ENCODE measurements at regions not wholly inside any gene's neighbourhood (a gene's known extent, or its start where the extent isn't known, plus 50 kb on each side); places are given as distances from the start of the nearest gene placed in this dataset.
"Not testable (repeated sequence)": the region's sequence is repeated elsewhere in the genome, so short reads cannot be mapped to it uniquely, and the experiment has no call there.

DNA sequence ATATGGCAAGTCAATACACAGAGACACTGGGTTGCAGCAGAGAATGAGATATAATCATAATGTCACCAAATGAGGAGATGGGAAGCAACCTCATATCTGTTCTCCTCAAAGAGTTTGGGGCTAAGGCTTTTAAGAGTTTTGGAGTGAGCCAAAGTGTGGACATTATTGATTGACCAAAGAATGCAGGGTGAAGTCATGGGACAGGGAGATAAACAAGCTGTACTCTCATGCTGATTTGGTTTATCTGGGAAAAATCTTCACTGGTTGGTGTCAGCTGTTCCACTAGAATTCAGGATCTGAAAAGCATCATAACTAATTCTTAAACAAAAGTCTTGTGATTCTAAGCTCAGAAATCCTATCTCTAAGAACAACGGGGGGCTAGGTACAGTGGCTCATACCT, 585.9 kb upstream of the NRP1 start:
- no peaks in the 10 kb centered on the region for H3K9me3 Mint-ChIP-seq
- ATAC-seq: no peak

DNA sequence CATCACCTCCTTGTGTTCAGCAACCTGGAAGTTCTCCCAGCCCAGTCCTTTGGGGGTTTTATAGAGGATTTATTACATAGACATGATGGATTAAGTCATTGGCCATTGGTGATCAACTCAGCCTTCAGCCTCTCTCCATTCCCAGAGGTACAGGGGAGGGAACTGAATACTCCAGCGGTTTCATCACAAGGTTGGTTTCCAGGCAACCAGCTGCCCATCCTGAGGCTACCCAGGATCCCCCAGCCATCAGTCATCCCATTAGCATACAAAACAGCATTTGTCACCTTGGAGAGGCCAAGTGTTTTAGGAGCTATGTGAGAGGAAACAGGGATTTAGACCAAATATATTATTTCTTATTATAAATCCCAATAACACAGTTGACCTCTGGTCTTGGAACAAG, 584.8 kb upstream of the NRP1 start:
- H3K4me1 Mint-ChIP-seq (ENCODE audit: low read depth): no peaks in the 10 kb centered on the region
- ATAC-seq: no peak

More for the DNA sequence above, 585.9 kb upstream of the NRP1 start:
- Mint-ChIP-seq H3K4me3 (no peak overlapping the region), H3K4me1 (ENCODE audit: low read depth) (no peaks in the 10 kb centered on the region), H3K36me3 (ENCODE audit: insufficient read depth) (no peaks in the 10 kb centered on the region), H3K27me3 (ENCODE audit: low read depth) (peaks cover 9% of the 10 kb centered on the region)
- DNase-seq: no peak

DNA sequence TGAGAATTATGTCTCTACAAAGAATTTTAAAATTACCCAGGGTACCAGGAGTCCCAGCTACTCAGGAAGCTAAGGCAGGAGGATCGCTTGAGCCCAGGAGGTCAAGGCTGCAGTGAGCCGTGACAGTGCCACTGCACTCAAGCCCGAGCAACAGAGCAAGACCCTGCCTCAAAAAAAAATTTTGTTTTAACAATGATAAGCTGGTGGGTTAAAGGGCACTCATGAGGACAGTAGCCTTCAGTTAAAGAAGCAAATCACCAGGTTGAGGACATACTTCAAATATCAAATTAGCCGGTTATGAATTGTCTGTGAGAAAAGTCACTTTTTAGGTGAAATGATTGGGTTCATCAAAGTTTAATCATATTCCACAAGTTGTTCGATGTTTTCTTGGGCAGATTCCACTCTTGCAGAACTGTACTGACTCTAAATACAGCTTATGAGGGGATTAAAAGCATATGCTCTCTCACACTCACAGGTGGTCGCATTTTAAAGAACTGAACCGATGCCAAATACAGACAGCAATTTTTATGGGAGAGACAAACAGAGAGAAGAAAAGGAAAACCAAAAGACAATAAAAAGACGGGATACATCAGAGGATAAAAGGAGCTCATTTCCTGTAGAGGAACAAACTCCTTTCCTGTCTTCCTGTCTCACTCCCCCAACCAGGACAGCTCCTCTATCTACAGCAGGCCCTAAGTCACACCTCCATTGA, 582.8 kb upstream of the NRP1 start:
- H3K27me3 Mint-ChIP-seq (ENCODE audit: low read depth): peaks cover 10% of the 10 kb centered on the region
- ATAC-seq: no peak

More for the DNA sequence above, 584.8 kb upstream of the NRP1 start:
- peaks cover 11% of the 10 kb centered on the region for H3K27me3 Mint-ChIP-seq (ENCODE audit: low read depth)
- no peak overlapping the region for H3K4me3 Mint-ChIP-seq
- no peaks in the 10 kb centered on the region for H3K9me3 Mint-ChIP-seq
- DNase-seq: no peak
- H3K36me3 Mint-ChIP-seq (ENCODE audit: insufficient read depth): no peaks in the 10 kb centered on the region

DNA sequence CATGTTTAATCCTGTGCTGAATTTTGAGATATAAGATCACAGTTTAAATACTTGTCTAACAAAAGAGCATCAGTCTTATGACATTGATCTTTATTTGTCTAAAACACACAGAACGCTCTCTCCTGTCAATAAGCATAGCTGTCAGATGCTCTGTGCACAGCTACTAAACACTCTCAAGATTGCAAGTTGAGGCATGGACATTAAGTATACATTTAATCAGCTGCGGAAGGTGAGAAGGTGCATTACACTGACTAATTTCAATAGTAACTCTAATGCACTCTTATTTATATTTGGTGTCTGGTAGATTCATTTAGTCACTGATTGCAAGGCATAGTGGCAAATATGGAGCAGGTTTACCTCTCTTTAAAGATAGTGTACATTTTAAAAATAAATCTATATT, 580.3 kb upstream of the NRP1 start:
- no peaks in the 10 kb centered on the region for H3K36me3 Mint-ChIP-seq (ENCODE audit: insufficient read depth)
- ATAC-seq: no peak
- H3K9me3 Mint-ChIP-seq: no peaks in the 10 kb centered on the region
- no peak overlapping the region for H3K4me3 Mint-ChIP-seq
- H3K27me3 Mint-ChIP-seq (ENCODE audit: low read depth): peaks cover 13% of the 10 kb centered on the region
- DNase-seq: no peak
- no peaks in the 10 kb centered on the region for H3K4me1 Mint-ChIP-seq (ENCODE audit: low read depth)

More for the DNA sequence above, 582.8 kb upstream of the NRP1 start:
- Mint-ChIP-seq H3K9me3 (no peaks in the 10 kb centered on the region), H3K4me1 (ENCODE audit: low read depth) (no peaks in the 10 kb centered on the region), H3K36me3 (ENCODE audit: insufficient read depth) (no peaks in the 10 kb centered on the region), H3K4me3 (no peak overlapping the region)
- no peak for DNase-seq

DNA sequence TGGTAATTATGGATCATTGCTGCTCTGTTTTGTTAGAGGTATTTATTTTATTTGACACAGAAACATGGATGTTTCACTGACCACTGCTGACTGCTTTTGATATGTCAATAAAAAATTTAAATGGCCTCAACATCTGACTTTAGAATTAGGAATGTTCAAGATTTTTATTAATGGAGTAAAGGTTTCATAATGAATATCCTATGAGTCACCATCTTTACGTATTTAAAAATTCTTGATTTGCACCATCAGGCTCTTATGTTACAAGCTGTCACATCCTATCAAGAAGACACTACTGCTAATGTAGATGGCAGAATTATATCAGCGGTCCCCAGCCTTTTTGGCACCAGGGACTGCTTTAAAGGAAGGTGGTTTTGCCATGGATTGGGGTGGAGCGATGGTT, 578.7 kb upstream of the NRP1 start:
- H3K4me3 Mint-ChIP-seq: no peak overlapping the region
- H3K9me3 Mint-ChIP-seq: no peaks in the 10 kb centered on the region
- DNase-seq (no peak), ATAC-seq (no peak)
- peaks cover 10% of the 10 kb centered on the region for H3K27me3 Mint-ChIP-seq (ENCODE audit: low read depth)
- no peaks in the 10 kb centered on the region for H3K36me3 Mint-ChIP-seq (ENCODE audit: insufficient read depth)
- H3K4me1 Mint-ChIP-seq (ENCODE audit: low read depth): no peaks in the 10 kb centered on the region

DNA sequence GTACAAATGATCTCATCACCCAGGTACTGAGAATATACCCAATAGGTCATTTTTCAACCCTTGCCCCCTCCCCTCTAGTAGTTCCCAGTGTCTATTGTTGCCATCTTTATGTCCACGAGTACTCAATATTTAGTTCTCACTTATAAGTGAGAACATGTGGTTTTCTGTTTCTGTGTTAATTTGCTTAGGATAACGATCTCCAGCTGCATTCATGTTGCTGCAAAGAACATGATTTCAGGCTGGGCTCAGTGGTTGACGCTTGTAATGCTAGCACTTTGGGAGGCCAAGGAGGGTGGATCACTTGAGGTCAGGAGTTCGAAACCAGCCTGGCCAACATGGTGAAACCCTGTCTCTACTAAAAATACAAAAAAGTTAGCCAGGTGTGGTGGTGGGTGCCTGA, 575.0 kb upstream of the NRP1 start:
- H3K27me3 Mint-ChIP-seq (ENCODE audit: low read depth); ATAC-seq; H3K9me3 Mint-ChIP-seq; H3K4me3 Mint-ChIP-seq; H3K4me1 Mint-ChIP-seq (ENCODE audit: low read depth); H3K36me3 Mint-ChIP-seq (ENCODE audit: insufficient read depth); DNase-seq: not testable (repeated sequence)

DNA sequence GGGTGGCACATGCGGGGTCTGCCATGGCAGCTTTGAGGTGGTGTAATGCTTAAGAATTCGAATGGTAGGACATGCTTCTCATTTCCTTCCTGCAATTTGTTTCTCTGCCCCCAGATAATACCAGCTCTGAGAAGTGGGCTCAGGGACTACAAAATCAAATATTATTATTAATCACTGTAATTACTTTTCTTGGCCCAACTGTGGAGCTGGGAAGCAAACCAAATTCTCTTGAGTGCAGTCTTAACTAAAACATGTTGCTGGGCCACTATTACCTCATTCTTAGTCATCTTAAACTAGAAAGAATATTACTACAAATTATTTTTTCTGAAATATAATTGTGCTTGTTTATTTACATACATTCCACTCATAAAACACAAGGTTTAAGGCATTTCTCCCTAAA, 566.7 kb upstream of the NRP1 start:
- DNase-seq (no peak), ATAC-seq (no peak)
- Mint-ChIP-seq H3K9me3 (no peaks in the 10 kb centered on the region), H3K4me1 (ENCODE audit: low read depth) (no peaks in the 10 kb centered on the region), H3K36me3 (ENCODE audit: insufficient read depth) (no peaks in the 10 kb centered on the region), H3K27me3 (ENCODE audit: low read depth) (peaks cover 3% of the 10 kb centered on the region), H3K4me3 (no peak overlapping the region)

DNA sequence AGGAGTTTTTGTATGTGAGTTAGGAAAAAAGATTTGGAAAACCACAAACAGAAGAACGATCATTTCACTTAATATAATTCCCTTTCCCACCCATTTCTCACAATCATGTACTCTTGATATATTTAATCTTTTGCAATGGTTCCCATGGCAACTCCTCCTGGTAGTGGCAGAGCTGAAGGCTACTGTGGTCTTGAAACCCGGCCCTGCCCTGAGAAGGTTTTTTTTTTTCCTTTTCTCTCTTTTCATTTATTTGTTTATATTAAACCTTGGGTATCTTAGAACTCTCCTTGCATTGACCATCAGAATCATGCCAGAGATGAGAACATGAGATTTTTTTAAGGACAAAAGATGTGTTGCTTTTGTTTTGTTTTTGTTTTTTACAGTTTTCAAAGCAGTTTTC, 566.1 kb upstream of the NRP1 start:
- Mint-ChIP-seq H3K4me3 (no peak overlapping the region), H3K27me3 (ENCODE audit: low read depth) (peaks cover 3% of the 10 kb centered on the region), H3K36me3 (ENCODE audit: insufficient read depth) (no peaks in the 10 kb centered on the region), H3K4me1 (ENCODE audit: low read depth) (no peaks in the 10 kb centered on the region), H3K9me3 (no peaks in the 10 kb centered on the region)
- ATAC-seq: no peak
- no peak for DNase-seq

DNA sequence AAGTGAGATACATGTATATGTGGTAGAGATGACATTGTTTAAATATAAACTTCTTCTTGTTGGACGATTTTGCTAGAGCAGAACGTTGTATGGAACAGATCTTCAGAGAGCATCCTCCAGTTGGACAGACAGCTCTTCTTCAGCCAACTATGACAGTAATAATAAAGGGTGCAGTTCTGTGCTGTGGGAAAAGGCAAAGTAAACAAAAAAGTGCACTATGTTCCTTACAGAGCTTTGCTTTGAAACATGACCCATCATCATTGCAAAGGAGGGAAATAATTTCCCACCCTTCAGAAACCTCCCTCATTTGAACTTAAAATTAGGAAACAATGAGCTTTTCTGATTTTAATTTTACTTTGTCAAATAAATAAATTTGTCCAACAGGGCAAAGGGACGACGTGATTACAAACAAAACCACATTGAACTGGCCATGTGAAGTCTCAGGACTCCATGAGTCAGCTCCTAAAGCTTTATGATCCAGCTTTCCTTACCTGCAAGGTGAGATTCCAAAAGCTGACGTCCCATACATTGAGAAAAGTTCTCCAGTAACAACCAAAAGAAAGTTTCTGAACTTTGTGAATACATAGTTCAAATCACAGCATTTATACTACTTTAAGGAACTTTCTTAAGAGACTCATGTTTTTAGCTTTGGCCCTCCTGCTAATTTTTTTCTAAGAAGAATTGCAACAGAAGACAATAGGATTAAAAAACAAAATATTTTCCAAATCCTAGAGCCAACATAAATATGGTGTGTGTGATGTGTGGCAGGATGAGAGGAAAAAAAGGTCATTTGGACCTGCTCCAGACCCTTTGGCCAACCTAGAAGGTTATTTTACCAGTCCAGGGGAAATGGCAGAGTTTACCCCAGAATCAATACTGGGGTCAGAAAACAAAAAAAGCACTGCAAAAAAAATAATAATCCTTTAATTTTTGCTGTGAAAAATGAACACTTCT, 565.4 kb upstream of the NRP1 start:
- H3K36me3 Mint-ChIP-seq (ENCODE audit: insufficient read depth): no peaks in the 10 kb centered on the region
- peaks cover 3% of the 10 kb centered on the region for H3K27me3 Mint-ChIP-seq (ENCODE audit: low read depth)
- H3K4me1 Mint-ChIP-seq (ENCODE audit: low read depth): no peaks in the 10 kb centered on the region
- ATAC-seq (no peak), DNase-seq (no peak)
- no peak overlapping the region for H3K4me3 Mint-ChIP-seq
- H3K9me3 Mint-ChIP-seq: no peaks in the 10 kb centered on the region

DNA sequence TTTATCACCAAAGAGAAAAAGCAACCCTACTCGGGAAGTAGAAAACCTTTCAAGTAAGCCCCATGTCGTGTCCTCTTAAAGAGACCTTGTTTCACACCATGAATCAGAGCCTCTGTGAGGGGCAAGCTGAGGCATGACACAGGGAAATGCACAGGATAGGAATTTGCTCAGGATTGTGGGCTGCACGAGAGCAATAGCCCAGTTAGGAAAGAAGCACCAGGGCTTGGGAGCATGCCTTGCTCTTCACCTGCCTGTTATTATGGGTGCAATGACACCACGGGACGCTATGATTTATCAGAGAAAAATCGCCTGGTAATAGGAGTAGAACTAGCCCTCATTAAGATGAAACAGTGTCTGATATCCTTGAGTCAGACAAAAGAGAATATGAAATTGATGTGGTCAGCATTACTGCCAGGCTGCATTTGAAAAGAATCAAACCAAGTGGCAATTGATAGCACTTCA, 562.9 kb upstream of the NRP1 start:
- Mint-ChIP-seq H3K36me3 (ENCODE audit: insufficient read depth) (no peaks in the 10 kb centered on the region), H3K4me3 (no peak overlapping the region), H3K9me3 (no peaks in the 10 kb centered on the region), H3K4me1 (ENCODE audit: low read depth) (no peaks in the 10 kb centered on the region), H3K27me3 (ENCODE audit: low read depth) (peaks cover 3% of the 10 kb centered on the region)
- DNase-seq (no peak), ATAC-seq (no peak)

DNA sequence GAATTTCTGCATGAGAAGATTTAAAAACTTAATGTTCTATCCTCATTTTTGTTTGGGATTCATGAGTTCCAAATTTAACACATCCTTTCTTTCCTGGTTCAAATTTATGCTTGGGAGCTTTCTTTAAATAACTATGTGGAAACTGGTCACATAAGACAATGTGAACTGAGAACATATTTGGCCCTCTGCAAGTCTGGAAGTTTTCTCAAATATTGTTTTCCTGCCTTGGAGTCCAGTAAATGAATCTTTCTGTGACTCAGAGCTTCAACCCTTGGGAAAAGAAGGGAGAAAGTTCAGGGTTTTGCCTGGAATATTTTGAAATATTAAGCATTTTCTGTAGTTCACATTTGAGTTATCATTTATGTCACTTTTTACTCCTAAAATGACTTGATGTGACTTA, 559.0 kb upstream of the NRP1 start:
- H3K9me3 Mint-ChIP-seq: no peaks in the 10 kb centered on the region
- ATAC-seq (no peak), DNase-seq (no peak)
- no peaks in the 10 kb centered on the region for H3K4me1 Mint-ChIP-seq (ENCODE audit: low read depth)
- no peak overlapping the region for H3K4me3 Mint-ChIP-seq
- no peaks in the 10 kb centered on the region for H3K36me3 Mint-ChIP-seq (ENCODE audit: insufficient read depth)
- no peaks in the 10 kb centered on the region for H3K27me3 Mint-ChIP-seq (ENCODE audit: low read depth)

DNA sequence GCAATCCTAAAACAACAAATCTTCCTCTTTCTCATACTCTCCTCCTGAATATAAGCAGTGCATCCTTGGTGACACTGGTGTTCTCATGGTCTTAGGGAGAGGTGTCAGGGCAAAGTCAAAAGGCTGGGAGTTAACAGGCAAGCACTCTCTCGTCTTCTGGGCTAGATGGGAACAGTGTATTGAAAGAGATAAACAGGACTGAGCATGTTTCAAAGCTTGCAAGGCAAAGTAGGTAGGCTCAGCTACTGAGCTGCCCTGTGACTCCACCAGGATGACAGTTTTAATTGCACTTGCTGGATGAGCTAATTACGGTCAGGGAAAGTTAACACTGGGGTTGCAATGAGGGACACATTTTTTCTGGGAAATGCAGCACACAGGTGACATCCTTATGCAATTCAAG, 554.9 kb upstream of the NRP1 start:
- DNase-seq (no peak), ATAC-seq (no peak)
- peaks cover 2% of the 10 kb centered on the region for H3K27me3 Mint-ChIP-seq (ENCODE audit: low read depth)
- no peaks in the 10 kb centered on the region for H3K36me3 Mint-ChIP-seq (ENCODE audit: insufficient read depth)
- H3K9me3 Mint-ChIP-seq: no peaks in the 10 kb centered on the region
- H3K4me1 Mint-ChIP-seq (ENCODE audit: low read depth): no peaks in the 10 kb centered on the region
- no peak overlapping the region for H3K4me3 Mint-ChIP-seq

DNA sequence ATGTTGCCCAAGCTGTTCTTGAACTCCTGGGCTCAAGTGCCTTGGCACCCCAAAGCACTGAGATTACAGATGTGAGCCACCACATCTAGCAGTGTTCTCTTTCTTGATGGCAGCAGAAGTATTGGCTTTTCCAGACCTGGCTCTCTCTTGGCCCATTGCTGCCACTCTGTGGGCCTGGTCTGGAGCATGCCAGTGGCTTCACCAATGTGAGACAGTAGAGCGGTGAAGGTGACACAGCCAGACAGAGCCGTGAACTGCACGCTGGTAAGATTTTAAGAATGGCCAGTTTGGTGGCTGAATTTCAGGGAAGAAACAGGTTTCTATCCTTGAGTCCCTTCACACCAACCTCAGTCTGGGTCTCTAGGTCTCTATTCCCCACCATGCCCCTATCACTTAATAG, 552.7 kb upstream of the NRP1 start:
- H3K4me1 Mint-ChIP-seq (ENCODE audit: low read depth): no peaks in the 10 kb centered on the region
- no peak overlapping the region for H3K4me3 Mint-ChIP-seq
- DNase-seq (no peak), ATAC-seq (no peak)
- H3K27me3 Mint-ChIP-seq (ENCODE audit: low read depth): peaks cover 2% of the 10 kb centered on the region
- H3K9me3 Mint-ChIP-seq: no peaks in the 10 kb centered on the region
- no peaks in the 10 kb centered on the region for H3K36me3 Mint-ChIP-seq (ENCODE audit: insufficient read depth)

DNA sequence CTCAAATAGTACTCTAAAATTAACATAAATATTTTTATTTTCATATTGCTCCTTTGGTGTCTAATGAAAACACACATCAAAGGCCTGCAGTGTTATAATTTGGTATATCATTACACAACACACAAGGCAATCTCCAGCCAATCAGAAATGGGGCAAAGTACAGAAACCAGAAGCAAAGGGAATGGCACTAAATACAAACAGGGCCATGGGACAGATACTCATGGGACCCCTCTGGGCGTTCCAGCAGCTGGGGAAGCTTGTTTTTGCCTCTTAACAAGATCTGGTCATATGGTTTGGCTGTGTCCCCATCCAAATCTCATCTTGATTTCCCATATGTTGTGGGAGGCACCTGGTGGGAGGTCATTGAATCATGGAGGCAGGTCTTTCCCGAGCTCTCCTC, 551.8 kb upstream of the NRP1 start:
- Mint-ChIP-seq H3K4me1 (ENCODE audit: low read depth) (no peaks in the 10 kb centered on the region), H3K9me3 (no peaks in the 10 kb centered on the region), H3K4me3 (no peak overlapping the region), H3K27me3 (ENCODE audit: low read depth) (peaks cover 2% of the 10 kb centered on the region), H3K36me3 (ENCODE audit: insufficient read depth) (no peaks in the 10 kb centered on the region)
- no peak for DNase-seq
- ATAC-seq: no peak

DNA sequence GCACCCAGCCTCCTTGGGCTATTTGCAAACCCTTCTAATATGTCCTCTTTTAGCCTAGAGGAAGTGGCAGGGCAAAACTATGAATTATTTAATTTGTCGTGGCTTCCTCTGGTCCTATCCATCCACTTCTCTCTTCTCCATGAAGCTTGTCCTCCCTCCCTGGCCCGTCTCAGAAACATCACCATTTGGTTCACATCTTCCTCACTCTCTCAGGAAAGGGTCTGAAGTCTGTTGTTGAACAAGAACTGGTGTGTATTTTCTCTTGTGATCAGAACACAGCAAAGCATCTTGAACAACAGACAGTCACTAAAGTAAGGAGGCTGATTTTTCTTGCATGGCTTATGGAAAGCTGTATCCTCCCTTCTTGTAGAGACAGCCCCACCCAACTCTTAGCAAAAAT, 550.1 kb upstream of the NRP1 start:
- DNase-seq (no peak), ATAC-seq (no peak)
- no peaks in the 10 kb centered on the region for H3K9me3 Mint-ChIP-seq
- no peaks in the 10 kb centered on the region for H3K4me1 Mint-ChIP-seq (ENCODE audit: low read depth)
- H3K36me3 Mint-ChIP-seq (ENCODE audit: insufficient read depth): no peaks in the 10 kb centered on the region
- H3K4me3 Mint-ChIP-seq: no peak overlapping the region
- peaks cover 6% of the 10 kb centered on the region for H3K27me3 Mint-ChIP-seq (ENCODE audit: low read depth)

Data from activated T-cell treated with anti-CD3 and anti-CD28 coated beads, Interleukin-2, amount 50 U/mL, for 4 hours (primary cell).